Glomerular endothelial cell (primary cell): ENCODE measurements at regions not wholly inside any gene's neighbourhood (a gene's known extent, or its start where the extent isn't known, plus 50 kb on each side); places are given as distances from the start of the nearest gene placed in this dataset.

ENCODE experiments used
- DNase-seq: peaks from one replicate; pipeline ENCODE4 v3.0.0-alpha.2; 2011; ENCODE audit warnings: low read depth, low spot score; ENCODE audit errors: extremely low read depth

- DNase-seq: no peak
Observed at GRCh38 chr4:177041356-177041755, 248.6 kb upstream of the VEGFC start.

- DNase-seq: peak; percentile 60
Observed at GRCh38 chr4:177047070-177047850, 254.5 kb upstream of the VEGFC start.

GRCh38 chr4:177047851-177048174, 255.1 kb upstream of the VEGFC start:
- no peak for DNase-seq

- peak; percentile 12 for DNase-seq
Observed at GRCh38 chr4:177051473-177052060, 258.1 kb upstream of the NEIL3 start.

- DNase-seq: no peak
Observed at GRCh38 chr4:177052211-177052934, 257.3 kb upstream of the NEIL3 start.

- no peak for DNase-seq
Observed at GRCh38 chr4:177057186-177057585, 252.5 kb upstream of the NEIL3 start.

- DNase-seq: no peak
Observed at GRCh38 chr4:177064116-177064515, 245.6 kb upstream of the NEIL3 start.

- DNase-seq: no peak
Observed at GRCh38 chr4:177064729-177065394, 244.8 kb upstream of the NEIL3 start.

GRCh38 chr4:177066746-177067145, 242.9 kb upstream of the NEIL3 start:
- no peak for DNase-seq

GRCh38 chr4:177070533-177071058, 239.1 kb upstream of the NEIL3 start:
- no peak for DNase-seq

GRCh38 chr4:177077095-177077971, 232.3 kb upstream of the NEIL3 start:
- DNase-seq: no peak

- DNase-seq: no peak
Observed at GRCh38 chr4:177079327-177079726, 230.3 kb upstream of the NEIL3 start.

- DNase-seq: no peak
Observed at GRCh38 chr4:177080388-177080787, 229.3 kb upstream of the NEIL3 start.

- no peak for DNase-seq
Observed at GRCh38 chr4:177087060-177087459, 222.6 kb upstream of the NEIL3 start.

GRCh38 chr4:177087499-177087898, 222.2 kb upstream of the NEIL3 start:
- DNase-seq: no peak

- DNase-seq: no peak
Observed at GRCh38 chr4:177091515-177091914, 218.2 kb upstream of the NEIL3 start.

GRCh38 chr4:177092807-177093206, 216.9 kb upstream of the NEIL3 start:
- DNase-seq: no peak

- DNase-seq: no peak
Observed at GRCh38 chr4:177093964-177094363, 215.7 kb upstream of the NEIL3 start.

GRCh38 chr4:177097291-177097690, 212.4 kb upstream of the NEIL3 start:
- no peak for DNase-seq

- no peak for DNase-seq
Observed at GRCh38 chr4:177099211-177099610, 210.5 kb upstream of the NEIL3 start.
